H1 (cell line): ENCODE measurements at regions not wholly inside any gene's neighbourhood (a gene's known extent, or its start where the extent isn't known, plus 50 kb on each side); places are given as distances from the start of the nearest gene placed in this dataset.

Source experiments
- CTCF ChIA-PET: fragments of 300-600 bp; sonication (Branson Sonifier 250); formaldehyde crosslinking; loops from one replicate; lab custom pipeline; 2021; ENCODE audit not compliant: partially characterized antibody; lab: Charles Lee
- POLR2A ChIA-PET: fragments of 300-600 bp; sonication (Branson Sonifier 250); formaldehyde crosslinking; loops from one replicate; lab custom pipeline; 2021; ENCODE audit warnings: inconsistent platforms; ENCODE audit not compliant: partially characterized antibody; lab: Charles Lee
- DNase-seq, 2 experiments: peaks; one replicate each; pipeline versions ENCODE4 v3.0.0 to v3.0.0-alpha.2; 2010 to 2022; ENCODE audit warnings: low spot score in 2 of 2, low read depth in 1 of 2, mixed read lengths in 1 of 2
- FAIRE-seq: peaks from 2 replicates; lab custom pipeline; 2011; peaks lifted over from hg19 to GRCh38; lab: Jason Lieb, UNC
- H2AFZ ChIP-seq: 2 replicates; pipeline ENCODE4 v1.8.1; 2012; ENCODE audit warnings: low read length, inconsistent platforms
- H2AK5ac ChIP-seq: 2 replicates; pipeline ENCODE4 v1.6.1; 2013; ENCODE audit warnings: low read depth, low read length
- H2BK120ac ChIP-seq: replicated peaks from 2 replicates; pipeline ENCODE3; 2013; ENCODE audit warnings: low read depth, low read length, inconsistent platforms
- H2BK12ac ChIP-seq: 2 replicates; pipeline ENCODE4 v1.6.1; 2013; ENCODE audit warnings: low read depth, low read length
- H2BK15ac ChIP-seq: 2 replicates; pipeline ENCODE4 v1.6.1; 2013; ENCODE audit warnings: low read length
- H2BK20ac ChIP-seq: 2 replicates; pipeline ENCODE4 v1.6.1; 2013; ENCODE audit warnings: low read length
- H2BK5ac ChIP-seq: 2 replicates; pipeline ENCODE4 v1.6.1; 2013; ENCODE audit warnings: low read depth, low read length
- H3K14ac ChIP-seq: 2 replicates; pipeline ENCODE4 v1.6.1; 2013; ENCODE audit warnings: inconsistent platforms; ENCODE audit not compliant: insufficient read length
- H3K18ac ChIP-seq: 2 replicates; pipeline ENCODE4 v1.6.1; 2013; ENCODE audit warnings: low read length; ENCODE audit errors: extremely low read depth
- H3K23ac ChIP-seq: 2 replicates; pipeline ENCODE4 v1.6.1; 2013; ENCODE audit warnings: inconsistent platforms; ENCODE audit not compliant: insufficient read length
- H3K23me2 ChIP-seq: 2 replicates; pipeline ENCODE4 v1.6.1; 2013; ENCODE audit warnings: low read depth, low read length
- H3K27ac ChIP-seq: 2 replicates; pipeline ENCODE4 v1.6.1; 2011; ENCODE audit warnings: low read depth, low read length, inconsistent platforms
- H3K27me3 ChIP-seq, 4 experiments: replicated peaks in 1 of 4; 1 replicate in 1 of 4; 2 replicates in 3 of 4; pipeline versions ENCODE4 v1.6.1 to v1.8.1; 2011 to 2013; ENCODE audit warnings: low read length in 3 of 4, mild to moderate bottlenecking in 3 of 4, inconsistent platforms in 2 of 4, mixed read lengths in 2 of 4, moderate library complexity in 1 of 4; ENCODE audit not compliant: control insufficient read depth in 3 of 4, insufficient read depth in 3 of 4; ENCODE audit errors: extremely low read depth in 1 of 4
- H3K36me3 ChIP-seq, 4 experiments: 2 replicates each; pipeline versions ENCODE4 v1.6.1 to v1.8.1; 2011 to 2013; ENCODE audit warnings: mild to moderate bottlenecking in 4 of 4, low read length in 3 of 4, moderate library complexity in 2 of 4, control low read depth in 1 of 4, inconsistent platforms in 1 of 4; ENCODE audit not compliant: insufficient read depth in 4 of 4, control insufficient read depth in 2 of 4
- H3K4ac ChIP-seq: replicated peaks from 2 replicates; pipeline ENCODE3; 2013; ENCODE audit warnings: low read length, low read depth, mixed read lengths, inconsistent platforms; ENCODE audit not compliant: insufficient read length
- H3K4me1 ChIP-seq, 4 experiments: replicated peaks in 1 of 4; 1 replicate in 1 of 4; 2 replicates in 3 of 4; pipeline versions ENCODE4 v1.6.1 to v1.8.1; 2011 to 2013; ENCODE audit warnings: low read length in 3 of 4, inconsistent platforms in 2 of 4, mixed read lengths in 1 of 4; ENCODE audit not compliant: insufficient read depth in 4 of 4, control insufficient read depth in 3 of 4
- H3K4me2 ChIP-seq, 2 experiments: 2 replicates each; pipeline versions ENCODE4 v1.6.1 to v1.8.1; 2011 to 2013; ENCODE audit warnings: low read depth in 2 of 2, low read length in 2 of 2, control low read depth in 1 of 2, inconsistent platforms in 1 of 2, mild to moderate bottlenecking in 1 of 2; ENCODE audit not compliant: insufficient read depth in 1 of 2
- H3K4me3 ChIP-seq, 4 experiments: fragments of 200-600, 300-600 bp in 1 of 4; sonication (generic), shearing (Covaris generic), sonication (Bioruptor Twin) in 1 of 4; 2 replicates each; pipeline versions ENCODE4 v1.5.1 to v1.8.1; 2011 to 2016; ENCODE audit warnings: low read length in 4 of 4, low read depth in 3 of 4, control low read depth in 2 of 4, inconsistent platforms in 2 of 4, mild to moderate bottlenecking in 2 of 4, mixed read lengths in 1 of 4, moderate library complexity in 1 of 4; ENCODE audit not compliant: insufficient read depth in 2 of 4; ENCODE audit errors: extremely low read depth in 1 of 4
- H3K56ac ChIP-seq: replicated peaks from 2 replicates; pipeline ENCODE3; 2013; ENCODE audit warnings: low read depth, mild to moderate bottlenecking, mixed read lengths, low read length, inconsistent platforms; ENCODE audit not compliant: insufficient read length
- H3K79me1 ChIP-seq: 2 replicates; pipeline ENCODE4 v1.6.1; 2013; ENCODE audit warnings: low read depth, low read length, control low read depth
- H3K79me2 ChIP-seq, 2 experiments: 2 replicates each; pipeline versions ENCODE4 v1.6.1 to v1.8.1; 2012 to 2013; ENCODE audit warnings: low read length in 2 of 2, mild to moderate bottlenecking in 2 of 2, inconsistent platforms in 1 of 2; ENCODE audit not compliant: insufficient read depth in 2 of 2, control insufficient read depth in 1 of 2
- H3K9ac ChIP-seq, 4 experiments: replicated peaks in 1 of 4; 1 replicate in 1 of 4; 2 replicates in 3 of 4; pipeline versions ENCODE4 v1.6.1 to v1.8.1; 2011 to 2013; ENCODE audit warnings: low read depth in 3 of 4, low read length in 3 of 4, control low read depth in 2 of 4, mild to moderate bottlenecking in 2 of 4, moderate library complexity in 2 of 4, inconsistent platforms in 1 of 4; ENCODE audit errors: extremely low read depth in 1 of 4
- H3K9me3 ChIP-seq, 2 experiments: 2 replicates each; pipeline versions ENCODE4 v1.6.1 to v1.8.1; 2012 to 2013; ENCODE audit warnings: mild to moderate bottlenecking in 2 of 2, moderate library complexity in 2 of 2, control low read depth in 1 of 2, inconsistent platforms in 1 of 2, low read depth in 1 of 2, low read length in 1 of 2, mixed read lengths in 1 of 2; ENCODE audit not compliant: insufficient read depth in 2 of 2
- H4K20me1 ChIP-seq, 2 experiments: replicated peaks in 1 of 2; 2 replicates each; pipeline versions ENCODE3 to v1.8.1; 2011 to 2013; ENCODE audit warnings: inconsistent platforms in 2 of 2, low read length in 2 of 2, mild to moderate bottlenecking in 1 of 2; ENCODE audit not compliant: insufficient read depth in 2 of 2, control insufficient read depth in 1 of 2
- H4K5ac ChIP-seq: 2 replicates; pipeline ENCODE4 v1.6.1; 2013; ENCODE audit warnings: low read length, low read depth, mixed read lengths, inconsistent platforms; ENCODE audit not compliant: insufficient read length
- H4K8ac ChIP-seq: 2 replicates; pipeline ENCODE4 v1.8.0; 2013; ENCODE audit warnings: mild to moderate bottlenecking, moderate library complexity, low read length, inconsistent platforms; ENCODE audit not compliant: insufficient read depth; ENCODE audit errors: extremely low read depth
- H4K91ac ChIP-seq: replicated peaks from 2 replicates; pipeline ENCODE3; 2013; ENCODE audit warnings: low read length, mixed read lengths, inconsistent platforms; ENCODE audit not compliant: insufficient read length
- BRCA1 ChIP-seq: IDR thresholded peaks from 2 replicates; pipeline ENCODE4 v1.6.1; 2012; ENCODE audit warnings: low read depth, low read length, improper control_type of control experiment
- MAFK ChIP-seq: IDR thresholded peaks from 2 replicates; pipeline ENCODE4 v1.6.1; 2012; ENCODE audit warnings: low read depth, mild to moderate bottlenecking, improper control_type of control experiment, low read length
- PHF8 ChIP-seq: fragments of 200-600 bp; sonication (generic); conservative IDR thresholded peaks from 2 replicates; pipeline ENCODE4 v1.7.1; 2012; ENCODE audit warnings: low read depth, mild to moderate bottlenecking, inconsistent platforms, low read length, moderate library complexity
- TF ChIP-seq, protein P1 (sequence below): IDR thresholded peaks from 2 replicates; pipeline ENCODE4 v1.6.1; 2012; ENCODE audit warnings: low read length, inconsistent platforms

DNA sequence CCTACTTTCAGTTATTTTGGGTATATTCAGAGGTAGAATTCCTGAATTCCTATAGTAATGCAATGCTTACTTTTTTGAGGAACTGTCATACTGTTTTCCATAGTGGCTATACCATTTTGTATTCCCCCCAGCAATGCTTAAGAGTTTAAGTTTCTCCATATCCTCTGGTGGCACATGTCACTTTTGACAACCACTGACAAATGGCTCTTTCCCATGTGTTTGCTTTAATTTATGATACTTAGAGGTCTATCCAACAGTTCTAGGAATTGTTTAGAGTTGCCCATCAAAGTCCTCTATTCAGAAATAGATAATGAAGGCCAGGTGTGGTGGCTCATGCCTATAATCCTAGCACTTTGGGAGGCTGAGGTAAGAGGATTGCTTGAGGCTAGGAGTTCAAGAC, 128.9 kb upstream of the CFAP20DC start:
- Histone ChIP-seq H2BK20ac (no peak overlapping the region), H3K4me2 (no peak overlapping the region), H3K79me2 (no peaks in the 10 kb centered on the region), H2AFZ (no peak overlapping the region), H3K56ac (no peak overlapping the region), H3K27me3 (no peaks in the 10 kb centered on the region), H4K8ac (no peak overlapping the region), H4K5ac (no peak overlapping the region), H2BK5ac (no peak overlapping the region), H4K91ac (no peak overlapping the region), H3K4me1 (peaks cover 0 to 7% (median 3%) of the 10 kb centered on the region in 4 experiments; a peak in 3 of 7 replicates), H3K9me3 (no peaks in the 10 kb centered on the region), H3K36me3 (no peaks in the 10 kb centered on the region), H2BK15ac (no peak overlapping the region), H2BK12ac (no peak overlapping the region), H4K20me1 (no peaks in the 10 kb centered on the region), H3K14ac (no peak overlapping the region), H3K23me2 (no peaks in the 10 kb centered on the region), H3K23ac (no peak overlapping the region), H3K4me3 (no peak overlapping the region), H3K18ac (no peak overlapping the region), H2AK5ac (no peak overlapping the region), H3K9ac (no peak overlapping the region), H3K4ac (no peak overlapping the region), H3K27ac (no peak overlapping the region), H2BK120ac (no peak overlapping the region), H3K79me1 (no peaks in the 10 kb centered on the region)
- FAIRE-seq (no peak), DNase-seq (no peak)
- ChIA-PET POLR2A (no interaction called here), CTCF (no interaction called here)
- TF ChIP-seq, protein P1, sequence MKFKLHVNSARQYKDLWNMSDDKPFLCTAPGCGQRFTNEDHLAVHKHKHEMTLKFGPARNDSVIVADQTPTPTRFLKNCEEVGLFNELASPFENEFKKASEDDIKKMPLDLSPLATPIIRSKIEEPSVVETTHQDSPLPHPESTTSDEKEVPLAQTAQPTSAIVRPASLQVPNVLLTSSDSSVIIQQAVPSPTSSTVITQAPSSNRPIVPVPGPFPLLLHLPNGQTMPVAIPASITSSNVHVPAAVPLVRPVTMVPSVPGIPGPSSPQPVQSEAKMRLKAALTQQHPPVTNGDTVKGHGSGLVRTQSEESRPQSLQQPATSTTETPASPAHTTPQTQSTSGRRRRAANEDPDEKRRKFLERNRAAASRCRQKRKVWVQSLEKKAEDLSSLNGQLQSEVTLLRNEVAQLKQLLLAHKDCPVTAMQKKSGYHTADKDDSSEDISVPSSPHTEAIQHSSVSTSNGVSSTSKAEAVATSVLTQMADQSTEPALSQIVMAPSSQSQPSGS, result no peak
- TF ChIP-seq PHF8 (no peak), BRCA1 (no peak), MAFK (no peak)
